ENCODE measurements at regions not wholly inside any gene's neighbourhood (a gene's known extent, or its start where the extent isn't known, plus 50 kb on each side); places are given as distances from the start of the nearest gene placed in this dataset.

DNA sequence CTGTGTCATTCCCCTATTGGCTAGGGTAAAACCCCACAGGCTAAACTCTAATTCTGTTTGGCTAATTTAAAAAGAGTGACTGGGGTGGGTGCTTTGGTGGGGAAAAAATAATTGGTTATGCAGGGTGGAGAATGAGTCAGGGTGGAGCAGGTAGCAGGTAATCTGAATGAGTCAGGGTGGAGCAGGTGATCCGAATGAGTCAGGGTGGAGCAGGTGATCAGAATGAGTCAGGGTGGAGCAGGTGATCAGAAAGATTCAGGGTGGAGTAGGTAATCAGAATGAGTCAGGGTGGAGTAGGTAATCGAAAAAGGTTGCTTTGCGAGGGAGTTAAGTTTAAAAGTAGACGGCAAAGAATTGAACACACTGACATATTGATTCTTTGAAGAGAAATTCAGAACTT lies 1218.8 kb upstream of the ATXN8OS start:
- DNase-seq (peak; percentile 48), ATAC-seq (peak; percentile 67)

DNA sequence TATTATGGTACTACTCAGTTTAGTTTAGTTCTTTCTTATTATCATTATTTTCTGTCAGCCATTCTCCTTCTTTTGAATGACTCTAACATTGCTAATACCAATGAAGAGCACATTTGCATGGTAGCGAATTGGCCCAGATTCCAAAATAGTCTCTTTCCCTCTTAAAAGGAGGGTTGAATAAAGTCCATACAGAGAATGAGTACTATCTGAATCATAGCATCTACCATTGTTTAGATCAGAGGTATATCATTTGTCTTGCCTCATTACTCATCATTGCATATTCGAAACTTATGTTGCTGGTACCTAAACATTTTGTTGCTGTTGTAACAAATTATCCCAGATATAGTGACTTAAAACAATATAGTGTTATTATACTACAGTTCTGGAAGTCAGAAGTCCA lies 1235.3 kb upstream of the ATXN8OS start:
- Histone ChIP-seq H3F3A (ENCODE audit: low read length, unreplicated experiment) (no peaks in the 10 kb centered on the region), H3K9ac (ENCODE audit: low read length) (no peak overlapping the region), H3K36me3 (ENCODE audit: low read depth, low read length) (no peaks in the 10 kb centered on the region), H2AFZ (ENCODE audit: low read length) (no peak overlapping the region), H3K27me3 (ENCODE audit: low read length) (no peaks in the 10 kb centered on the region), H3K9me2 (replicated peaks; ENCODE audit: low read length) (no peaks in the 10 kb centered on the region), H3K4me2 (ENCODE audit: low read length) (no peak overlapping the region), H4K20me1 (ENCODE audit: low read length) (no peaks in the 10 kb centered on the region), H3K9me3 (ENCODE audit: low read length) (no peaks in the 10 kb centered on the region), H3K4me3 (ENCODE audit: low read length) (no peak overlapping the region), H3K4me1 (ENCODE audit: insufficient read depth, low read length) (peaks cover 5% of the 10 kb centered on the region; the same call in 1 of the 2 replicates), H3K79me2 (ENCODE audit: low read length) (no peaks in the 10 kb centered on the region), H3K27ac (ENCODE audit: low read length) (peak overlapping the region; percentile 44)
- DNase-seq (peak; percentile 68), ATAC-seq (peak; percentile 76)
- ChIA-PET POLR2A (ENCODE audit: unreplicated experiment) (no interaction called here), CTCF (no interaction called here)
- TF ChIP-seq, protein P1, sequence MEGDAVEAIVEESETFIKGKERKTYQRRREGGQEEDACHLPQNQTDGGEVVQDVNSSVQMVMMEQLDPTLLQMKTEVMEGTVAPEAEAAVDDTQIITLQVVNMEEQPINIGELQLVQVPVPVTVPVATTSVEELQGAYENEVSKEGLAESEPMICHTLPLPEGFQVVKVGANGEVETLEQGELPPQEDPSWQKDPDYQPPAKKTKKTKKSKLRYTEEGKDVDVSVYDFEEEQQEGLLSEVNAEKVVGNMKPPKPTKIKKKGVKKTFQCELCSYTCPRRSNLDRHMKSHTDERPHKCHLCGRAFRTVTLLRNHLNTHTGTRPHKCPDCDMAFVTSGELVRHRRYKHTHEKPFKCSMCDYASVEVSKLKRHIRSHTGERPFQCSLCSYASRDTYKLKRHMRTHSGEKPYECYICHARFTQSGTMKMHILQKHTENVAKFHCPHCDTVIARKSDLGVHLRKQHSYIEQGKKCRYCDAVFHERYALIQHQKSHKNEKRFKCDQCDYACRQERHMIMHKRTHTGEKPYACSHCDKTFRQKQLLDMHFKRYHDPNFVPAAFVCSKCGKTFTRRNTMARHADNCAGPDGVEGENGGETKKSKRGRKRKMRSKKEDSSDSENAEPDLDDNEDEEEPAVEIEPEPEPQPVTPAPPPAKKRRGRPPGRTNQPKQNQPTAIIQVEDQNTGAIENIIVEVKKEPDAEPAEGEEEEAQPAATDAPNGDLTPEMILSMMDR (conservative IDR thresholded peaks at IDR 0.05; ENCODE audit: low read depth, low read length) = no peak
- TF ChIP-seq EZH2phosphoT487 (IDR thresholded peaks at IDR 0.05; ENCODE audit: borderline replicate concordance, low read length) = no peak
- no peak for TF ChIP-seq EZH2 (IDR thresholded peaks at IDR 0.05; ENCODE audit: low read length, unreplicated experiment)
- intact Hi-C loops (cut with micrococcal nuclease) = no loop called here
- no TSS peak for BruUV-seq (replicated peaks)

More for the DNA sequence above, 1218.8 kb upstream of the ATXN8OS start:
- peak overlapping the region; percentile 41; the same call in 1 of the 2 replicates for H3K27ac ChIP-seq (ENCODE audit: low read length)
- no peak overlapping the region for H3K4me3 ChIP-seq (ENCODE audit: low read length)
- TF ChIP-seq, protein P1 (conservative IDR thresholded peaks at IDR 0.05; ENCODE audit: low read depth, low read length) = no peak
- TF ChIP-seq EZH2phosphoT487 (IDR thresholded peaks at IDR 0.05; ENCODE audit: borderline replicate concordance, low read length) = no peak
- TF ChIP-seq EZH2 (IDR thresholded peaks at IDR 0.05; ENCODE audit: low read length, unreplicated experiment) = no peak
- H3K36me3 ChIP-seq (ENCODE audit: low read depth, low read length) = no peaks in the 10 kb centered on the region
- H2AFZ ChIP-seq (ENCODE audit: low read length) = no peak overlapping the region
- H3K79me2 ChIP-seq (ENCODE audit: low read length) = no peaks in the 10 kb centered on the region
- no peaks in the 10 kb centered on the region for H3K9me2 ChIP-seq (replicated peaks; ENCODE audit: low read length)
- no peak overlapping the region for H3K9ac ChIP-seq (ENCODE audit: low read length)
- H3K27me3 ChIP-seq (ENCODE audit: low read length) = no peaks in the 10 kb centered on the region
- no peak overlapping the region for H3K4me2 ChIP-seq (ENCODE audit: low read length)
- no peaks in the 10 kb centered on the region for H3F3A ChIP-seq (ENCODE audit: low read length, unreplicated experiment)
- H3K4me1 ChIP-seq (ENCODE audit: insufficient read depth, low read length) = no peaks in the 10 kb centered on the region
- intact Hi-C loops (cut with micrococcal nuclease) = no loop called here
- H3K9me3 ChIP-seq (ENCODE audit: low read length) = no peaks in the 10 kb centered on the region
- no TSS peak for BruUV-seq (replicated peaks)
- ChIA-PET CTCF (no interaction called here), POLR2A (ENCODE audit: unreplicated experiment) (no interaction called here)
- H4K20me1 ChIP-seq (ENCODE audit: low read length) = no peaks in the 10 kb centered on the region

DNA sequence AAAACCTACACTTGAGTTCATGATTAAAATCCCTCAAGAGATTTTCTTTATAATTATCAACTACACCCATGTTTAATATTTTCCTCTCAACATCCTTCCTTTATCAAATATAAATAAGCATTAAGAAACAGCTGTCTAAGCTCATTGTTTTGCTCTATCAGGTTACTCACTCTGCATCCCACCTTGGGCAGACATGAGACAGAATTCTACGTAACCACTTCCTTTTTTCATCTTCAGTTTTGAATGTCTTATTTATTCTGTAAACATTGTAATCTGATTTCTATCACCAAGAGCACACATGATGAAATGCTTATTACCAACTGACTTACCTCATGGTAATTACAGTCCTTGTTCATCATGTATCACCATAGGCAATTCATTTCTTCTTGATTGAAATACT lies 1256.6 kb upstream of the ATXN8OS start:
- no peak overlapping the region for H3K27ac ChIP-seq (ENCODE audit: low read length)
- H3K4me3 ChIP-seq (ENCODE audit: low read length) = no peak overlapping the region
- H4K20me1 ChIP-seq (ENCODE audit: low read length) = no peaks in the 10 kb centered on the region
- H3K36me3 ChIP-seq (ENCODE audit: low read depth, low read length) = no peaks in the 10 kb centered on the region
- CTCF ChIA-PET = interaction anchor here (0.6 kb wide), 1 partner anchor 725 kb away, joined by 5 read pairs; no protein-coding TSS in a partner anchor
- H3K9me3 ChIP-seq (ENCODE audit: low read length) = no peaks in the 10 kb centered on the region
- no peaks in the 10 kb centered on the region for H3K79me2 ChIP-seq (ENCODE audit: low read length)
- no peaks in the 10 kb centered on the region; the same call in 1 of the 2 replicates for H3K4me1 ChIP-seq (ENCODE audit: insufficient read depth, low read length)
- no peaks in the 10 kb centered on the region for H3K27me3 ChIP-seq (ENCODE audit: low read length)
- ATAC-seq = peak; percentile 74
- peak; percentile 4 for DNase-seq
- intact Hi-C loops (cut with micrococcal nuclease) = no loop called here
- POLR2A ChIA-PET (ENCODE audit: unreplicated experiment) = no interaction called here
- no peaks in the 10 kb centered on the region for H3F3A ChIP-seq (ENCODE audit: low read length, unreplicated experiment)
- no peak overlapping the region for H2AFZ ChIP-seq (ENCODE audit: low read length)
- BruUV-seq (replicated peaks) = no TSS peak
- TF ChIP-seq, protein P1 (conservative IDR thresholded peaks at IDR 0.05; ENCODE audit: low read depth, low read length) = no peak
- H3K9ac ChIP-seq (ENCODE audit: low read length) = no peak overlapping the region
- H3K4me2 ChIP-seq (ENCODE audit: low read length) = no peak overlapping the region
- H3K9me2 ChIP-seq (replicated peaks; ENCODE audit: low read length) = no peaks in the 10 kb centered on the region

Data from PC-3 (cell line).